NCI-H748 (cell line): ENCODE measurements at regions not wholly inside any gene's neighbourhood (a gene's known extent, or its start where the extent isn't known, plus 50 kb on each side); places are given as distances from the start of the nearest gene placed in this dataset.
"Not testable (repeated sequence)": the region's sequence is repeated elsewhere in the genome, so short reads cannot be mapped to it uniquely, and the experiment has no call there.

Experiments used
- DNase-seq: peaks from one replicate; lab custom pipeline; 2025; ENCODE audit not compliant: unreplicated experiment; lab: John Stamatoyannopoulos, UW

GRCh38 chr18:30465096-30465495 is 577.4 kb downstream of the DSC3 start:
- no peak for DNase-seq

GRCh38 chr18:30457156-30457555 is 585.4 kb downstream of the DSC3 start:
- no peak for DNase-seq

- DNase-seq, result no peak
Measured at GRCh38 chr18:30455741-30456140, 586.8 kb downstream of the DSC3 start.

GRCh38 chr18:30454920-30455319 is 587.6 kb downstream of the DSC3 start:
- DNase-seq, result no peak

GRCh38 chr18:30451981-30452380 is 590.6 kb downstream of the DSC3 start:
- no peak for DNase-seq

- DNase-seq, result no peak
Measured at GRCh38 chr18:30450927-30451326, 591.6 kb downstream of the DSC3 start.

GRCh38 chr18:30446605-30447004 is 595.9 kb downstream of the DSC3 start:
- DNase-seq, result no peak

GRCh38 chr18:30444544-30444943 is 598.0 kb downstream of the DSC3 start:
- no peak for DNase-seq

GRCh38 chr18:30440351-30440750 is 602.2 kb downstream of the DSC3 start:
- DNase-seq, result no peak

GRCh38 chr18:30439174-30439573 is 603.4 kb downstream of the DSC3 start:
- no peak for DNase-seq

- DNase-seq, result no peak
Measured at GRCh38 chr18:30432349-30432748, 610.2 kb downstream of the DSC3 start.

GRCh38 chr18:30419399-30419798 is 623.1 kb downstream of the DSC3 start:
- DNase-seq, result not testable (repeated sequence)

- no peak for DNase-seq
Measured at GRCh38 chr18:30415903-30416302, 626.6 kb downstream of the DSC3 start.

GRCh38 chr18:30409120-30409519 is 633.4 kb downstream of the DSC3 start:
- no peak for DNase-seq

GRCh38 chr18:30406728-30407127 is 635.8 kb downstream of the DSC3 start:
- DNase-seq, result no peak

- DNase-seq, result no peak
Measured at GRCh38 chr18:30405038-30405437, 637.5 kb downstream of the DSC3 start.

- DNase-seq, result no peak
Measured at GRCh38 chr18:30404422-30404821, 638.1 kb downstream of the DSC3 start.

- no peak for DNase-seq
Measured at GRCh38 chr18:30403278-30403677, 639.3 kb downstream of the DSC3 start.

GRCh38 chr18:30387401-30387800 is 655.1 kb downstream of the DSC3 start:
- DNase-seq, result no peak

GRCh38 chr18:30386624-30387023 is 655.9 kb downstream of the DSC3 start:
- no peak for DNase-seq

GRCh38 chr18:30385684-30386083 is 656.9 kb downstream of the DSC3 start:
- DNase-seq, result no peak

GRCh38 chr18:30381826-30382225 is 660.7 kb downstream of the DSC3 start:
- no peak for DNase-seq

GRCh38 chr18:30378097-30378496 is 664.4 kb downstream of the DSC3 start:
- no peak for DNase-seq

GRCh38 chr18:30376515-30376914 is 666.0 kb downstream of the DSC3 start:
- DNase-seq, result peak; percentile 65
